ENCODE measurements at regions not wholly inside any gene's neighbourhood (a gene's known extent, or its start where the extent isn't known, plus 50 kb on each side); places are given as distances from the start of the nearest gene placed in this dataset.

- TF ChIP-seq ASH2L (IDR thresholded peaks at IDR 0.05; ENCODE audit: low read length) (peak; percentile 33), ATF2 (IDR thresholded peaks at IDR 0.05; ENCODE audit: low read length) (no peak), BACH1 (IDR thresholded peaks at IDR 0.05; ENCODE audit: low read length) (no peak)
- peaks cover 7 to 20% (median 16%) of the 10 kb centered on the region in 4 experiments for H3K4me1 ChIP-seq (replicated peaks in 1 of 4; ENCODE audit: control insufficient read depth in 3 of 4, insufficient read depth in 4 of 4, low read length in 3 of 4)
- H2BK12ac ChIP-seq (ENCODE audit: low read depth, low read length) = no peak overlapping the region
- no peaks in the 10 kb centered on the region for H3K79me1 ChIP-seq (ENCODE audit: low read depth, low read length)
- no peak for DNase-seq (ENCODE audit: low read depth in 1 of 2, low spot score in 2 of 2)
- no peak overlapping the region for H4K5ac ChIP-seq (ENCODE audit: insufficient read length, low read depth, low read length)
- H3K56ac ChIP-seq (replicated peaks; ENCODE audit: insufficient read length, low read depth, low read length) = no peak overlapping the region
- H2BK5ac ChIP-seq (ENCODE audit: low read depth, low read length) = no peak overlapping the region; the same call in 1 of the 2 replicates
- no peaks in the 10 kb centered on the region for H3K9me3 ChIP-seq (ENCODE audit: insufficient read depth in 2 of 2, low read depth in 1 of 2, low read length in 1 of 2)
- no peak overlapping the region for H3K14ac ChIP-seq (ENCODE audit: insufficient read length)
- H3K79me2 ChIP-seq (ENCODE audit: control insufficient read depth in 1 of 2, insufficient read depth in 2 of 2, low read length in 2 of 2) = no peaks in the 10 kb centered on the region
- peak overlapping the region; percentile 23 to 52 for H3K4me2 ChIP-seq (ENCODE audit: insufficient read depth in 1 of 2, low read depth in 2 of 2, low read length in 2 of 2)
- H3K27ac ChIP-seq (ENCODE audit: low read depth, low read length) = peak overlapping the region; percentile 24; the same call in 1 of the 2 replicates
- H3K18ac ChIP-seq (ENCODE audit: extremely low read depth, low read length) = 0 out of 2 replicates have a peak overlapping the region, but pooled peaks have one; percentile 36
- peak overlapping the region; percentile 57; the same call in 1 of the 2 replicates for H2BK20ac ChIP-seq (ENCODE audit: low read length)
- FAIRE-seq = no peak
- H3K23me2 ChIP-seq (ENCODE audit: low read depth, low read length) = no peaks in the 10 kb centered on the region
- H4K8ac ChIP-seq (ENCODE audit: extremely low read depth, insufficient read depth, low read length) = no peak overlapping the region
- H2AK5ac ChIP-seq (ENCODE audit: low read depth, low read length) = no peak overlapping the region
- H2AFZ ChIP-seq (ENCODE audit: low read length) = no peak overlapping the region
- H3K27me3 ChIP-seq (replicated peaks in 1 of 4; ENCODE audit: control insufficient read depth in 3 of 4, extremely low read depth in 1 of 4, insufficient read depth in 3 of 4, low read length in 3 of 4) = no peaks in the 10 kb centered on the region
- H4K91ac ChIP-seq (replicated peaks; ENCODE audit: insufficient read length, low read length) = no peak overlapping the region
- no peak overlapping the region for H3K23ac ChIP-seq (ENCODE audit: insufficient read length)
- no peaks in the 10 kb centered on the region for H4K20me1 ChIP-seq (replicated peaks in 1 of 2; ENCODE audit: control insufficient read depth in 1 of 2, insufficient read depth in 2 of 2, low read length in 2 of 2)
- no peak overlapping the region for H3K9ac ChIP-seq (replicated peaks in 1 of 4; ENCODE audit: extremely low read depth in 1 of 4, low read depth in 3 of 4, low read length in 3 of 4)
- peak overlapping the region in 1 of 4 experiments; percentile 25; a peak in 1 of 8 replicates for H3K4me3 ChIP-seq (ENCODE audit: extremely low read depth in 1 of 4, insufficient read depth in 2 of 4, low read depth in 3 of 4, low read length in 4 of 4)
- H3K4ac ChIP-seq (replicated peaks; ENCODE audit: insufficient read length, low read depth, low read length) = no peak overlapping the region
- H2BK15ac ChIP-seq (ENCODE audit: low read length) = no peak overlapping the region
- peak overlapping the region; percentile 26 for H2BK120ac ChIP-seq (replicated peaks; ENCODE audit: low read depth, low read length)
- ChIA-PET CTCF (ENCODE audit: partially characterized antibody) (no interaction called here), POLR2A (ENCODE audit: partially characterized antibody) (interaction anchor here (0.8 kb wide), 1 partner anchor 11 kb away, joined by 3 read pairs; no protein-coding TSS in a partner anchor)
- 76% methylated on average over 2 of the region's 2 CpGs; no CpG with 5 or more reads in 1 of the 2 experiments for WGBS, 2 experiments (ENCODE audit: extremely low coverage in 1 of 2, insufficient coverage in 1 of 2, insufficient read length in 1 of 2, insufficient replicate concordance in 2 of 2, low coverage in 1 of 2, low lambda C conversion rate in 2 of 2, missing lambda C conversion rate in 1 of 2)
- H3K36me3 ChIP-seq (ENCODE audit: control insufficient read depth in 2 of 4, insufficient read depth in 4 of 4, low read length in 3 of 4) = peaks cover 0 to under 1% (median 0%) of the 10 kb centered on the region in 4 experiments; a peak in 1 of 8 replicates
Observed at GRCh38 chr1:81431624-81432000, 369.1 kb upstream of the ADGRL2 start.

All from H1 (cell line).